ENCODE measurements at regions not wholly inside any gene's neighbourhood (a gene's known extent, or its start where the extent isn't known, plus 50 kb on each side); places are given as distances from the start of the nearest gene placed in this dataset.
"Not testable (repeated sequence)": the region's sequence is repeated elsewhere in the genome, so short reads cannot be mapped to it uniquely, and the experiment has no call there.

- H3K23ac ChIP-seq (ENCODE audit: low read length in 2 of 2); H2AFZ ChIP-seq (ENCODE audit: low read depth, low read length); H3K4me1 ChIP-seq (ENCODE audit: control insufficient read depth, insufficient read depth, low read depth, low read length); H3K4ac ChIP-seq (ENCODE audit: low read depth in 1 of 2, low read length in 2 of 2); H3K36me3 ChIP-seq (ENCODE audit: control insufficient read depth in 1 of 2, insufficient read depth in 2 of 2, low read depth in 1 of 2, low read length in 2 of 2); H4K8ac ChIP-seq (ENCODE audit: low read length); H3K14ac ChIP-seq (ENCODE audit: low read length in 2 of 2); H2BK12ac ChIP-seq (ENCODE audit: low read length in 2 of 2); H3K9ac ChIP-seq (ENCODE audit: low read length); H2BK5ac ChIP-seq (ENCODE audit: low read depth, low read length, poor library complexity, severe bottlenecking); H2BK15ac ChIP-seq (ENCODE audit: low read depth, poor library complexity, severe bottlenecking); H3K79me1 ChIP-seq (replicated peaks; ENCODE audit: low read length, poor library complexity, severe bottlenecking); H4K91ac ChIP-seq (ENCODE audit: low read length); H3K4me2 ChIP-seq (ENCODE audit: low read length, poor library complexity, severe bottlenecking); H3K27ac ChIP-seq (ENCODE audit: low read length, poor library complexity, severe bottlenecking); H2AK5ac ChIP-seq (ENCODE audit: low read length, severe bottlenecking); H3K18ac ChIP-seq (ENCODE audit: low read depth in 1 of 2, low read length in 2 of 2); H3K9me3 ChIP-seq (ENCODE audit: control insufficient read depth, low read length); H2BK120ac ChIP-seq (ENCODE audit: low read depth, low read length); DNase-seq; H3K27me3 ChIP-seq (ENCODE audit: control insufficient read depth in 1 of 2, insufficient read depth in 1 of 2, low read length in 2 of 2); H3K4me3 ChIP-seq (ENCODE audit: insufficient read depth in 1 of 2, low read depth in 1 of 2, low read length in 2 of 2): not testable (repeated sequence)
- no CpG with 5 or more reads among the region's 59 CpGs for WGBS
These were observed 80.6 kb upstream of the NBPF20 start for GRCh38 chr1:145505663-145506647.

- H3K27me3 ChIP-seq (ENCODE audit: control insufficient read depth in 1 of 2, insufficient read depth in 1 of 2, low read length in 2 of 2); H4K91ac ChIP-seq (ENCODE audit: low read length); H3K4me1 ChIP-seq (ENCODE audit: control insufficient read depth, insufficient read depth, low read depth, low read length); H3K4me3 ChIP-seq (ENCODE audit: insufficient read depth in 1 of 2, low read depth in 1 of 2, low read length in 2 of 2); H2AK5ac ChIP-seq (ENCODE audit: low read length, severe bottlenecking); H3K4me2 ChIP-seq (ENCODE audit: low read length, poor library complexity, severe bottlenecking); H2BK5ac ChIP-seq (ENCODE audit: low read depth, low read length, poor library complexity, severe bottlenecking); DNase-seq; H3K18ac ChIP-seq (ENCODE audit: low read depth in 1 of 2, low read length in 2 of 2); H3K14ac ChIP-seq (ENCODE audit: low read length in 2 of 2); H2AFZ ChIP-seq (ENCODE audit: low read depth, low read length); H4K8ac ChIP-seq (ENCODE audit: low read length); H3K79me1 ChIP-seq (replicated peaks; ENCODE audit: low read length, poor library complexity, severe bottlenecking); H3K36me3 ChIP-seq (ENCODE audit: control insufficient read depth in 1 of 2, insufficient read depth in 2 of 2, low read depth in 1 of 2, low read length in 2 of 2); H2BK12ac ChIP-seq (ENCODE audit: low read length in 2 of 2); H3K23ac ChIP-seq (ENCODE audit: low read length in 2 of 2); H2BK15ac ChIP-seq (ENCODE audit: low read depth, poor library complexity, severe bottlenecking); H3K9me3 ChIP-seq (ENCODE audit: control insufficient read depth, low read length); H3K27ac ChIP-seq (ENCODE audit: low read length, poor library complexity, severe bottlenecking); H3K4ac ChIP-seq (ENCODE audit: low read depth in 1 of 2, low read length in 2 of 2); H3K9ac ChIP-seq (ENCODE audit: low read length); H2BK120ac ChIP-seq (ENCODE audit: low read depth, low read length): not testable (repeated sequence)
- no CpG with 5 or more reads among the region's 17 CpGs for WGBS
These were observed 79.5 kb upstream of the NBPF20 start for GRCh38 chr1:145504834-145505413.

- not testable (repeated sequence) for H3K79me1 ChIP-seq (replicated peaks; ENCODE audit: low read length, poor library complexity, severe bottlenecking); H2BK12ac ChIP-seq (ENCODE audit: low read length in 2 of 2); H2BK5ac ChIP-seq (ENCODE audit: low read depth, low read length, poor library complexity, severe bottlenecking); H3K4ac ChIP-seq (ENCODE audit: low read depth in 1 of 2, low read length in 2 of 2); H2AFZ ChIP-seq (ENCODE audit: low read depth, low read length); H3K9me3 ChIP-seq (ENCODE audit: control insufficient read depth, low read length); H3K4me3 ChIP-seq (ENCODE audit: insufficient read depth in 1 of 2, low read depth in 1 of 2, low read length in 2 of 2); H4K8ac ChIP-seq (ENCODE audit: low read length); H2BK15ac ChIP-seq (ENCODE audit: low read depth, poor library complexity, severe bottlenecking); H3K9ac ChIP-seq (ENCODE audit: low read length); H4K91ac ChIP-seq (ENCODE audit: low read length); H3K36me3 ChIP-seq (ENCODE audit: control insufficient read depth in 1 of 2, insufficient read depth in 2 of 2, low read depth in 1 of 2, low read length in 2 of 2); H3K4me1 ChIP-seq (ENCODE audit: control insufficient read depth, insufficient read depth, low read depth, low read length); H2BK120ac ChIP-seq (ENCODE audit: low read depth, low read length); DNase-seq; H3K23ac ChIP-seq (ENCODE audit: low read length in 2 of 2); H3K4me2 ChIP-seq (ENCODE audit: low read length, poor library complexity, severe bottlenecking); H2AK5ac ChIP-seq (ENCODE audit: low read length, severe bottlenecking); H3K27me3 ChIP-seq (ENCODE audit: control insufficient read depth in 1 of 2, insufficient read depth in 1 of 2, low read length in 2 of 2); H3K18ac ChIP-seq (ENCODE audit: low read depth in 1 of 2, low read length in 2 of 2); H3K27ac ChIP-seq (ENCODE audit: low read length, poor library complexity, severe bottlenecking); H3K14ac ChIP-seq (ENCODE audit: low read length in 2 of 2)
- WGBS: no CpG with 5 or more reads among the region's 2 CpGs
These were observed 78.9 kb upstream of the NBPF20 start for GRCh38 chr1:145504310-145504709.

GRCh38 chr1:145500251-145500650 lies 74.8 kb upstream of the NBPF20 start:
- WGBS: no CpG with 5 or more reads among the region's 5 CpGs
- not testable (repeated sequence) for DNase-seq; H2BK120ac ChIP-seq (ENCODE audit: low read depth, low read length)

More at GRCh38 chr1:145500251-145500650, 74.8 kb upstream of the NBPF20 start:
- not testable (repeated sequence) for H2BK5ac ChIP-seq (ENCODE audit: low read depth, low read length, poor library complexity, severe bottlenecking); H2BK12ac ChIP-seq (ENCODE audit: low read length in 2 of 2); H2AFZ ChIP-seq (ENCODE audit: low read depth, low read length); H3K4me2 ChIP-seq (ENCODE audit: low read length, poor library complexity, severe bottlenecking); H3K18ac ChIP-seq (ENCODE audit: low read depth in 1 of 2, low read length in 2 of 2); H3K4me1 ChIP-seq (ENCODE audit: control insufficient read depth, insufficient read depth, low read depth, low read length); H3K14ac ChIP-seq (ENCODE audit: low read length in 2 of 2); H3K4ac ChIP-seq (ENCODE audit: low read depth in 1 of 2, low read length in 2 of 2); H3K23ac ChIP-seq (ENCODE audit: low read length in 2 of 2); H3K27me3 ChIP-seq (ENCODE audit: control insufficient read depth in 1 of 2, insufficient read depth in 1 of 2, low read length in 2 of 2); H3K9ac ChIP-seq (ENCODE audit: low read length); H3K36me3 ChIP-seq (ENCODE audit: control insufficient read depth in 1 of 2, insufficient read depth in 2 of 2, low read depth in 1 of 2, low read length in 2 of 2); H3K4me3 ChIP-seq (ENCODE audit: insufficient read depth in 1 of 2, low read depth in 1 of 2, low read length in 2 of 2); H4K8ac ChIP-seq (ENCODE audit: low read length); H2BK15ac ChIP-seq (ENCODE audit: low read depth, poor library complexity, severe bottlenecking); H3K9me3 ChIP-seq (ENCODE audit: control insufficient read depth, low read length); H4K91ac ChIP-seq (ENCODE audit: low read length); H2AK5ac ChIP-seq (ENCODE audit: low read length, severe bottlenecking); H3K27ac ChIP-seq (ENCODE audit: low read length, poor library complexity, severe bottlenecking); H3K79me1 ChIP-seq (replicated peaks; ENCODE audit: low read length, poor library complexity, severe bottlenecking)
